ENCODE measurements at regions not wholly inside any gene's neighbourhood (a gene's known extent, or its start where the extent isn't known, plus 50 kb on each side); places are given as distances from the start of the nearest gene placed in this dataset.

- 0 to 100% (median 45%) methylated on average over 1 to 4 of the region's 8 CpGs; no CpG with 5 or more reads in 3 of the 10 experiments for WGBS, 10 experiments
- Histone ChIP-seq H3K4me1 (replicated peaks in 1 of 2) (peaks cover 14 to 21% of the 10 kb centered on the region in 2 donors), H3K4me3 (no peak overlapping the region), H3K27ac (peak overlapping the region; percentile 82 to 85)
- no peak for ATAC-seq (replicated peaks in 6 of 8)
- in situ Hi-C loops (cut with MboI; ENCODE audit: low pct_unique_long_range_greater_than_20kb in 2 of 9, low sequenced_read_pairs in 9 of 9, unreplicated experiment in 9 of 9), result loop anchor here in 2 of 9 experiments (25.0 kb wide), 2 partner anchors 164 to 189 kb away; partner anchors contain the start of gene NCOR2 (in 1 of the 2)
Observed at GRCh38 chr12:124726596-124727263, 136.9 kb downstream of the SCARB1 start.

GRCh38 chr12:124725597-124726237 lies 137.9 kb downstream of the SCARB1 start:
- no peak for ATAC-seq (replicated peaks in 6 of 8)
- 60 to 100% (median 89%) methylated on average over 2 to 6 of the region's 7 CpGs for WGBS, 10 experiments

GRCh38 chr12:124725099-124725498 lies 138.6 kb downstream of the SCARB1 start:
- H3K4me1 ChIP-seq (replicated peaks in 1 of 2), result peaks cover 21 to 29% of the 10 kb centered on the region in 2 donors
- H3K27ac ChIP-seq, result no peak overlapping the region
- no peak overlapping the region for H3K4me3 ChIP-seq
- 80 to 100% (median 86%) methylated on average over 1 to 7 of the region's 9 CpGs; no CpG with 5 or more reads in 1 of the 10 experiments for WGBS, 10 experiments
- no peak for ATAC-seq (replicated peaks in 6 of 8)
- in situ Hi-C loops (cut with MboI; ENCODE audit: low pct_unique_long_range_greater_than_20kb in 2 of 9, low sequenced_read_pairs in 9 of 9, unreplicated experiment in 9 of 9), result loop anchor here in 2 of 9 experiments (25.0 kb wide), 2 partner anchors 163 to 188 kb away; partner anchors contain the start of gene NCOR2 (in 1 of the 2)

More at GRCh38 chr12:124725597-124726237, 137.9 kb downstream of the SCARB1 start:
- in situ Hi-C loops (cut with MboI; ENCODE audit: low pct_unique_long_range_greater_than_20kb in 2 of 9, low sequenced_read_pairs in 9 of 9, unreplicated experiment in 9 of 9), result loop anchor here in 2 of 9 experiments (25.0 kb wide), 2 partner anchors 163 to 188 kb away; partner anchors contain the start of gene NCOR2 (in 1 of the 2)
- peak overlapping the region in 1 of 2 donors; percentile 82 for H3K27ac ChIP-seq
- peaks cover 18 to 25% of the 10 kb centered on the region in 2 donors for H3K4me1 ChIP-seq (replicated peaks in 1 of 2)
- H3K4me3 ChIP-seq, result no peak overlapping the region

- 50 to 95% (median 87%) methylated on average over 1 to 3 of the region's 3 CpGs; no CpG with 5 or more reads in 1 of the 10 experiments for WGBS, 10 experiments
- Histone ChIP-seq H3K4me3 (no peak overlapping the region), H3K4me1 (replicated peaks in 1 of 2) (peaks cover 38 to 50% of the 10 kb centered on the region in 2 donors), H3K27ac (no peak overlapping the region)
- in situ Hi-C loops (cut with MboI; ENCODE audit: low pct_unique_long_range_greater_than_20kb in 2 of 9, low sequenced_read_pairs in 9 of 9, unreplicated experiment in 9 of 9), result no loop called here
- no peak for ATAC-seq (replicated peaks in 6 of 8)
Observed at GRCh38 chr12:124722878-124723277, 140.8 kb downstream of the SCARB1 start.

GRCh38 chr12:124721501-124722162 lies 142.0 kb downstream of the SCARB1 start:
- Histone ChIP-seq H3K4me3 (no peak overlapping the region), H3K27ac (peak overlapping the region; percentile 50 to 76), H3K4me1 (replicated peaks in 1 of 2) (peaks cover 28 to 43% of the 10 kb centered on the region in 2 donors)
- 79 to 100% (median 94%) methylated on average over 2 to 3 of the region's 3 CpGs; no CpG with 5 or more reads in 5 of the 10 experiments for WGBS, 10 experiments
- in situ Hi-C loops (cut with MboI; ENCODE audit: low pct_unique_long_range_greater_than_20kb in 2 of 9, low sequenced_read_pairs in 9 of 9, unreplicated experiment in 9 of 9), result no loop called here
- ATAC-seq (replicated peaks in 6 of 8), result no peak

GRCh38 chr12:124720681-124721500 lies 142.8 kb downstream of the SCARB1 start:
- ATAC-seq (replicated peaks in 6 of 8), result peak; percentile 78 to 94 (median 92)
- peak overlapping the region; percentile 84 to 88 for H3K27ac ChIP-seq
- no peak overlapping the region for H3K4me3 ChIP-seq
- in situ Hi-C loops (cut with MboI; ENCODE audit: low pct_unique_long_range_greater_than_20kb in 2 of 9, low sequenced_read_pairs in 9 of 9, unreplicated experiment in 9 of 9), result no loop called here
- H3K4me1 ChIP-seq (replicated peaks in 1 of 2), result peaks cover 28 to 39% of the 10 kb centered on the region in 2 donors
- WGBS, 10 experiments, result 41 to 73% (median 53%) methylated on average over 5 to 15 of the region's 16 CpGs; no CpG with 5 or more reads in 1 of the 10 experiments

- in situ Hi-C loops (cut with MboI; ENCODE audit: low pct_unique_long_range_greater_than_20kb in 2 of 9, low sequenced_read_pairs in 9 of 9, unreplicated experiment in 9 of 9), result no loop called here
- Histone ChIP-seq H3K4me3 (no peak overlapping the region), H3K4me1 (replicated peaks in 1 of 2) (peaks cover 36 to 46% of the 10 kb centered on the region in 2 donors), H3K27ac (peak overlapping the region; percentile 84 to 88)
- WGBS, 10 experiments, result 32 to 100% (median 63%) methylated on average over 1 to 10 of the region's 14 CpGs; no CpG with 5 or more reads in 2 of the 10 experiments
- ATAC-seq (replicated peaks in 6 of 8), result peak; percentile 9 to 74 (median 71)
Observed at GRCh38 chr12:124720004-124720680, 143.5 kb downstream of the SCARB1 start.

GRCh38 chr12:124719231-124719630 lies 144.4 kb downstream of the SCARB1 start:
- ATAC-seq (replicated peaks in 6 of 8), result no peak
- 47 to 85% (median 80%) methylated on average over 1 to 12 of the region's 12 CpGs; no CpG with 5 or more reads in 3 of the 10 experiments for WGBS, 10 experiments
- peak overlapping the region; percentile 84 to 88 for H3K27ac ChIP-seq
- in situ Hi-C loops (cut with MboI; ENCODE audit: low pct_unique_long_range_greater_than_20kb in 2 of 9, low sequenced_read_pairs in 9 of 9, unreplicated experiment in 9 of 9), result no loop called here
- H3K4me1 ChIP-seq (replicated peaks in 1 of 2), result peaks cover 40 to 52% of the 10 kb centered on the region in 2 donors
- H3K4me3 ChIP-seq, result no peak overlapping the region

- in situ Hi-C loops (cut with MboI; ENCODE audit: low pct_unique_long_range_greater_than_20kb in 2 of 9, low sequenced_read_pairs in 9 of 9, unreplicated experiment in 9 of 9), result no loop called here
- ATAC-seq (replicated peaks in 6 of 8), result no peak
- H3K27ac ChIP-seq, result no peak overlapping the region
Observed at GRCh38 chr12:124718458-124718857, 145.2 kb downstream of the SCARB1 start.

GRCh38 chr12:124718036-124718435 lies 145.6 kb downstream of the SCARB1 start:
- ATAC-seq (replicated peaks in 6 of 8), result no peak
- Histone ChIP-seq H3K4me1 (replicated peaks in 1 of 2) (peaks cover 52 to 64% of the 10 kb centered on the region in 2 donors), H3K4me3 (no peak overlapping the region), H3K27ac (no peak overlapping the region)
- 68 to 100% (median 80%) methylated on average over 1 to 13 of the region's 14 CpGs; no CpG with 5 or more reads in 1 of the 10 experiments for WGBS, 10 experiments
- in situ Hi-C loops (cut with MboI; ENCODE audit: low pct_unique_long_range_greater_than_20kb in 2 of 9, low sequenced_read_pairs in 9 of 9, unreplicated experiment in 9 of 9), result no loop called here

More at GRCh38 chr12:124718458-124718857, 145.2 kb downstream of the SCARB1 start:
- WGBS, 10 experiments, result 60 to 100% (median 78%) methylated on average over 2 to 8 of the region's 8 CpGs; no CpG with 5 or more reads in 1 of the 10 experiments
- peaks cover 48 to 60% of the 10 kb centered on the region in 2 donors for H3K4me1 ChIP-seq (replicated peaks in 1 of 2)
- H3K4me3 ChIP-seq, result no peak overlapping the region

GRCh38 chr12:124717318-124717717 lies 146.3 kb downstream of the SCARB1 start:
- Histone ChIP-seq H3K4me1 (replicated peaks in 1 of 2) (peaks cover 52 to 64% of the 10 kb centered on the region in 2 donors), H3K4me3 (no peak overlapping the region), H3K27ac (no peak overlapping the region)
- 90 to 100% (median 90%) methylated on average over 1 to 4 of the region's 4 CpGs; no CpG with 5 or more reads in 5 of the 10 experiments for WGBS, 10 experiments
- no peak for ATAC-seq (replicated peaks in 6 of 8)
- in situ Hi-C loops (cut with MboI; ENCODE audit: low pct_unique_long_range_greater_than_20kb in 2 of 9, low sequenced_read_pairs in 9 of 9, unreplicated experiment in 9 of 9), result no loop called here
